Upper lobe of right lung (tissue), 1 donor: ENCODE measurements at regions not wholly inside any gene's neighbourhood (a gene's known extent, or its start where the extent isn't known, plus 50 kb on each side); places are given as distances from the start of the nearest gene placed in this dataset.

Source experiments
- ATAC-seq: fragments of 200-7000 bp; cut with Tn5 transposase; one replicate; pipeline ENCODE4 v1.9.1; 2020; ENCODE audit warnings: mild to moderate bottlenecking, moderate library complexity
- DNase-seq: peaks from one replicate; pipeline ENCODE4 v3.0.0-alpha.2; 2020
- H3K27ac ChIP-seq: fragments of 200-600 bp; one replicate; pipeline ENCODE4 v1.8.0; 2022
- H3K27me3 ChIP-seq: fragments of 200-600 bp; one replicate; pipeline ENCODE4 v1.8.0; 2022; ENCODE audit warnings: mild to moderate bottlenecking
- H3K36me3 ChIP-seq: fragments of 200-600 bp; one replicate; pipeline ENCODE4 v1.8.0; 2022
- H3K4me1 ChIP-seq: fragments of 200-600 bp; one replicate; pipeline ENCODE4 v1.8.0; 2022
- H3K4me3 ChIP-seq: fragments of 200-600 bp; one replicate; pipeline ENCODE4 v1.8.0; 2022; ENCODE audit warnings: mild to moderate bottlenecking
- H3K9me3 ChIP-seq: fragments of 200-600 bp; one replicate; pipeline ENCODE4 v1.8.0; 2022
- intact Hi-C: fragments of 100-400 bp; cut with DNase I; formaldehyde crosslinking; loops from one replicate; pipeline ENCODE4 v1.11.0; 2022
- TF ChIP-seq, protein P1 (sequence below): fragments of 200-600 bp; IDR thresholded peaks from one replicate; pipeline ENCODE4 v1.8.0; 2022; ENCODE audit warnings: antibody characterized with exemption
- donor health status: DM: no; HTN: yes; CAD: no; lungs with severe emphysema.

DNA sequence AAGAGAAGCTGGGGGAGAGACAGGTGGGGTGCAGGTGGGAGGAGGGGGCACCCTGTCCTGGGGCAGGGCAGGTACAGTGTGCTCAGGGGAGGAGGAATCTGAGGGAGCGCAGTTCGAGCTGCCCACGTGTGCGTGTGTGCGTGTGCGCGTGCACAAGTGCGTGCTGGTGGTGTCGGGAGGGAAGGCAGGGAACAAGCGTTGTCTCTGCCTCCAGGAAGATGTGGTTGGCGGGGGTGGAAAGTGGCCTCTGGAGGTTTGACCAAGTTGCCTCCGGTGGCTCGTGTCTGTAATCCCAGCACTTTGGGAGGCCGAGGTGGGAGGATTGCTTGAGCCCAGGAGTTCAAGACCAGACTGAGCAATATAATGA, 49.9 kb upstream of the THY1 start:
- TF ChIP-seq, protein P1, sequence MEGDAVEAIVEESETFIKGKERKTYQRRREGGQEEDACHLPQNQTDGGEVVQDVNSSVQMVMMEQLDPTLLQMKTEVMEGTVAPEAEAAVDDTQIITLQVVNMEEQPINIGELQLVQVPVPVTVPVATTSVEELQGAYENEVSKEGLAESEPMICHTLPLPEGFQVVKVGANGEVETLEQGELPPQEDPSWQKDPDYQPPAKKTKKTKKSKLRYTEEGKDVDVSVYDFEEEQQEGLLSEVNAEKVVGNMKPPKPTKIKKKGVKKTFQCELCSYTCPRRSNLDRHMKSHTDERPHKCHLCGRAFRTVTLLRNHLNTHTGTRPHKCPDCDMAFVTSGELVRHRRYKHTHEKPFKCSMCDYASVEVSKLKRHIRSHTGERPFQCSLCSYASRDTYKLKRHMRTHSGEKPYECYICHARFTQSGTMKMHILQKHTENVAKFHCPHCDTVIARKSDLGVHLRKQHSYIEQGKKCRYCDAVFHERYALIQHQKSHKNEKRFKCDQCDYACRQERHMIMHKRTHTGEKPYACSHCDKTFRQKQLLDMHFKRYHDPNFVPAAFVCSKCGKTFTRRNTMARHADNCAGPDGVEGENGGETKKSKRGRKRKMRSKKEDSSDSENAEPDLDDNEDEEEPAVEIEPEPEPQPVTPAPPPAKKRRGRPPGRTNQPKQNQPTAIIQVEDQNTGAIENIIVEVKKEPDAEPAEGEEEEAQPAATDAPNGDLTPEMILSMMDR: no peak
- ATAC-seq (no peak), DNase-seq (no peak)
- Histone ChIP-seq H3K27ac (no peak overlapping the region), H3K36me3 (no peaks in the 10 kb centered on the region), H3K4me3 (no peak overlapping the region), H3K27me3 (peaks cover 6% of the 10 kb centered on the region), H3K9me3 (no peaks in the 10 kb centered on the region), H3K4me1 (no peaks in the 10 kb centered on the region)
- intact Hi-C loops: no loop called here
